Mammary epithelial cell (primary cell): ENCODE measurements at regions not wholly inside any gene's neighbourhood (a gene's known extent, or its start where the extent isn't known, plus 50 kb on each side); places are given as distances from the start of the nearest gene placed in this dataset.

Experiments used
- EZH2 ChIP-seq: IDR thresholded peaks from 2 replicates; pipeline ENCODE4 v1.6.1; 2012; ENCODE audit warnings: low read length, inconsistent platforms, borderline replicate concordance
- TF ChIP-seq, protein P1 (sequence below), 2 donors: IDR thresholded peaks in 1 of 2; conservative IDR thresholded peaks in 1 of 2; 2 replicates each; pipeline ENCODE4 v1.5.1; 2011 to 2012; ENCODE audit warnings: inconsistent platforms in 2 of 2, low read length in 2 of 2, mild to moderate bottlenecking in 2 of 2, control low read depth in 1 of 2, low read depth in 1 of 2; ENCODE audit not compliant: insufficient read depth in 1 of 2; ENCODE audit errors: extremely low read depth in 1 of 2

DNA sequence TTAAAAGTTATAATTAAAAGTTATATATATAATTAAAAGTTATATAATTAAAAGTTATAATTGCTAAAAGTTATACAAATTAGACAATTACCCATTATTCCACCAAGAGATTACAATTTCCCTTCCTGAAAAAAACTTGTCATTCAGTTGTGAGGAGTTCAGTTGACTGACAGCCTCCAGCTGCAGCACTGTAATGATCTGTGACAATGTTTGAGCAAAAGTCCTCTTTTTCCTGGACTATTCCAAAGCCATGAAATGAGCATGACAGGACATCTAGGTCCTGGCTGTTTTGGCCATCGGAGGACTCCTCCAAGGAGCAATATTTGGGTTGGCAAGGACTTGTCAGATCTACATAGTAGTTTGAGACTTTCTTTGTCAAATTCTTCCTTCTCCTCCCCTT is 258.7 kb upstream of the EDNRB start:
- TF ChIP-seq EZH2 = no peak
- TF ChIP-seq, protein P1, sequence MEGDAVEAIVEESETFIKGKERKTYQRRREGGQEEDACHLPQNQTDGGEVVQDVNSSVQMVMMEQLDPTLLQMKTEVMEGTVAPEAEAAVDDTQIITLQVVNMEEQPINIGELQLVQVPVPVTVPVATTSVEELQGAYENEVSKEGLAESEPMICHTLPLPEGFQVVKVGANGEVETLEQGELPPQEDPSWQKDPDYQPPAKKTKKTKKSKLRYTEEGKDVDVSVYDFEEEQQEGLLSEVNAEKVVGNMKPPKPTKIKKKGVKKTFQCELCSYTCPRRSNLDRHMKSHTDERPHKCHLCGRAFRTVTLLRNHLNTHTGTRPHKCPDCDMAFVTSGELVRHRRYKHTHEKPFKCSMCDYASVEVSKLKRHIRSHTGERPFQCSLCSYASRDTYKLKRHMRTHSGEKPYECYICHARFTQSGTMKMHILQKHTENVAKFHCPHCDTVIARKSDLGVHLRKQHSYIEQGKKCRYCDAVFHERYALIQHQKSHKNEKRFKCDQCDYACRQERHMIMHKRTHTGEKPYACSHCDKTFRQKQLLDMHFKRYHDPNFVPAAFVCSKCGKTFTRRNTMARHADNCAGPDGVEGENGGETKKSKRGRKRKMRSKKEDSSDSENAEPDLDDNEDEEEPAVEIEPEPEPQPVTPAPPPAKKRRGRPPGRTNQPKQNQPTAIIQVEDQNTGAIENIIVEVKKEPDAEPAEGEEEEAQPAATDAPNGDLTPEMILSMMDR (conservative IDR thresholded peaks at IDR 0.05 in 1 of 2, IDR thresholded peaks at IDR 0.05 in 1 of 2; ENCODE audit: extremely low read depth in 1 of 2, insufficient read depth in 1 of 2, low read depth in 1 of 2, low read length in 2 of 2) = no peak
